Endometrium (tissue), 2 donors: ENCODE measurements at regions not wholly inside any gene's neighbourhood (a gene's known extent, or its start where the extent isn't known, plus 50 kb on each side); places are given as distances from the start of the nearest gene placed in this dataset.
A peak's percentile ranks its signal among the peaks of the same experiment; 100 is the strongest.
"Not testable (repeated sequence)": the region's sequence is repeated elsewhere in the genome, so short reads cannot be mapped to it uniquely, and the experiment has no call there.

Experiments used
- FAIRE-seq: peaks from 2 replicates; lab custom pipeline; 2012; peaks lifted over from hg19 to GRCh38; lab: Jason Lieb, UNC
- donor health status: control.
- donor health status: control.

GRCh38 chr12:46711756-46712155 is 114.0 kb downstream of the SLC38A4 start:
- peak; percentile 97 for FAIRE-seq

GRCh38 chr12:46710125-46710743 is 115.6 kb downstream of the SLC38A4 start:
- FAIRE-seq, result no peak

- no peak for FAIRE-seq
Observed at GRCh38 chr12:46702581-46703344, 123.0 kb downstream of the SLC38A4 start.

GRCh38 chr12:46701356-46701755 is 124.4 kb downstream of the SLC38A4 start:
- FAIRE-seq, result no peak

- no peak for FAIRE-seq
Observed at GRCh38 chr12:46699986-46700385, 125.8 kb downstream of the SLC38A4 start.

GRCh38 chr12:46698003-46698402 is 127.8 kb downstream of the SLC38A4 start:
- FAIRE-seq, result no peak

GRCh38 chr12:46693518-46693917 is 132.3 kb downstream of the SLC38A4 start:
- no peak for FAIRE-seq

- FAIRE-seq, result no peak
Observed at GRCh38 chr12:46693034-46693433, 132.8 kb downstream of the SLC38A4 start.

GRCh38 chr12:46692606-46693005 is 133.2 kb downstream of the SLC38A4 start:
- FAIRE-seq, result no peak

- FAIRE-seq, result no peak
Observed at GRCh38 chr12:46686267-46686942, 139.4 kb downstream of the SLC38A4 start.

GRCh38 chr12:46684243-46684642 is 141.6 kb downstream of the SLC38A4 start:
- FAIRE-seq, result not testable (repeated sequence)

GRCh38 chr12:46682148-46682547 is 143.6 kb downstream of the SLC38A4 start:
- no peak for FAIRE-seq

- no peak for FAIRE-seq
Observed at GRCh38 chr12:46680506-46680905, 145.3 kb downstream of the SLC38A4 start.

GRCh38 chr12:46679754-46680153 is 146.0 kb downstream of the SLC38A4 start:
- no peak for FAIRE-seq

- no peak for FAIRE-seq
Observed at GRCh38 chr12:46678426-46678825, 147.4 kb downstream of the SLC38A4 start.

GRCh38 chr12:46677749-46678148 is 148.0 kb downstream of the SLC38A4 start:
- FAIRE-seq, result no peak

GRCh38 chr12:46676797-46677520 is 148.8 kb downstream of the SLC38A4 start:
- FAIRE-seq, result no peak

GRCh38 chr12:46676396-46676795 is 149.4 kb downstream of the SLC38A4 start:
- no peak for FAIRE-seq

- FAIRE-seq, result peak; percentile 84
Observed at GRCh38 chr12:46675736-46676135, 150.1 kb downstream of the SLC38A4 start.

- no peak for FAIRE-seq
Observed at GRCh38 chr12:46674800-46675199, 151.0 kb downstream of the SLC38A4 start.

GRCh38 chr12:46674129-46674528 is 151.7 kb downstream of the SLC38A4 start:
- no peak for FAIRE-seq

GRCh38 chr12:46671102-46671501 is 154.7 kb downstream of the SLC38A4 start:
- FAIRE-seq, result no peak

GRCh38 chr12:46670636-46671035 is 155.2 kb downstream of the SLC38A4 start:
- FAIRE-seq, result no peak
